ENCODE measurements at regions not wholly inside any gene's neighbourhood (a gene's known extent, or its start where the extent isn't known, plus 50 kb on each side); places are given as distances from the start of the nearest gene placed in this dataset.

- no peak for DNase-seq
Observed at GRCh38 chr21:17979763-17980162, 160.6 kb upstream of the C21orf91 start.

- no peak for DNase-seq
Observed at GRCh38 chr21:17978895-17979294, 159.7 kb upstream of the C21orf91 start.

DNA sequence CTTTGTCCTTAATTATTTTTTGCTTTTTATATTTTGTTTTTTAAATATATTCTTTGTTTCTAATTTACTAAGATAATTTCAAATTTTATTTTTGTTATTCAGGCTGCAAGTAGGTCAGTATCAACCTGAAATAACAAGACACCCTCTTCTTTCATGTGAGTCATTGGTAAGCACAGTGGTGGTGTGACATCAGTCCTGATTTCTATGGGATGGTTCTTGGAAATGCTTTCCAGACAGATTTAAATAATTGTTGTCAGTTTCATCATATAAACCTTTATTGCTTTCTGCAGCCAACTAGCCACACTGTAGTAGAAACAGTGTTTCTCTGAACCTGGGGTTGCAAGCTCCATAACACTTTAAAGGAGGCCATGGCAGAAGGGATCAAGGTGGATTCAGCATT lies 157.5 kb upstream of the C21orf91 start:
- DNase-seq, result no peak

- no peak for DNase-seq
Observed at GRCh38 chr21:17976139-17976538, 157.0 kb upstream of the C21orf91 start.

- no peak for DNase-seq
Observed at GRCh38 chr21:17967319-17967718, 148.2 kb upstream of the C21orf91 start.

GRCh38 chr21:17964716-17965115 lies 145.6 kb upstream of the C21orf91 start:
- no peak for DNase-seq

DNA sequence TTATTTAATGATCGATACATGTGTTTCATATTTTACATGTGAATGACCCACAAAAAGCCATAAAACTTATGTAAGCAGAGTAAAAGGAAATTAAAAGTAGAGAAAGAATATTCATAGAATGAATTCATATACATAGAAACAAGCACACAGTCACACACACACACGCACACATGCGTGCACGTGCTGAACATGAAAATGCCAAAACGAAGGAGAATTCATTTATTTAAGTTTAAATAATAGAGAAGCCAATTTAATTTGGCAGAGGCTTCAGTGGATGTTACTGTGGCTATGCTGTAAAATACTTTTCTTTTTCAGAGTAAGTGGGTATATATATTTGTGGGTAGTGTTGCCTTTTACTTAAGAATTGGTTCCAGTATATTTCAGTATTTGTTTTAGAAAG lies 145.0 kb upstream of the C21orf91 start:
- DNase-seq, result no peak

DNA sequence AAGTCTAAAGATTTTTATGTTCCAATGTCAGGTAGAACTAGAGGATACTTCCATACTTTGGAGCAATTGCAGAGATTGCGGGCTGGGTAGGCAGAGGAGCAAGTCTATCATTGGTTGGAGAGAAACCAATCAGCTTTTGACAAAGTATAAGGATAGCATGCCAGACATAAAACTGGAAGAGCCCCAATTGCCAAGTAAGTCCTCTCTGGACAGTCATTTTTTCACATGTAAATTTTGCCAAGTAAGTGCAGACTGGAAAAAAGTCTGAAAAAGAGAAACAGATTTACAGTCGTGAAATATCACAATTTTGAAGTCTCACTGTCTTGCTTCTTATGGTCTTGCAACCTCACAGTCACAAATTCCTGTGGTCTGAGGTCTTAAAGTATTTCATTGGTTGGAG lies 131.4 kb upstream of the C21orf91 start:
- no peak for DNase-seq

DNA sequence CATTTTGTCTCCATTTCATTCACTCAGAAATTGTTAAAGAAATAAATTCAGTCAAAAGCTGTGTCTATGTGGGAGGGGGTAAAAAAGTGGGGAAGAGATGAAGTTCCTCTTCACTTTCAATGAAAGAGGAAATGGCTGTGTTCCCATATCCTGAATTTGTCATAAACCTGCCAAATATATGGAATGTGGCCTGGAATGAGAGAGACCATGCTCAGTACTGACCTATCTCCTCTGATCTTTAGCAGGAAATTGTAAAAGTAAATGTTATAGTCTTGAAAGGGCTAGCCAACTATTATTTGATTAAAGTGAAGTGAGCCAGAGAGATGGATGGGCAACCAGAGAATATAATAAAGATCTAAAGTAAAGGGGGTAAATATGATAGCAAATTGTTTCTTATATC lies 130.3 kb upstream of the C21orf91 start:
- peak; percentile 34 for DNase-seq

DNA sequence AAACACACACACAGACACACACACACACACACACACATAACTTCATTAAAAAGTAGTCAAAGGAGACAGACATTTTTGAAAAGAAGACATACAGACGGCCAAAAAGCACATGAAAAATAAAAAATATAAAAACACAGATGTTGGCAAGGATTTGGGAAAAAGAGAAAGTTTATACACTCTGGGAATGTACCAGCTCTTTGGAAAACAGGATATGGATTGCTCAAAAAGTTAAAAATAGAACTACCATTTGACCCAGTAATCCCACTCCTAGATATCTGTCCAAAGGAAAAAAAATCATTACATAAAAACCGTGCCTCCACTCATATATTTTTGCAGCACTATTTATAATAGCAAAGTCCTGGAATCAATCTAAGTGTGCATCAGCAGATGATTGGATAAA lies 128.4 kb upstream of the C21orf91 start:
- DNase-seq, result no peak

GRCh38 chr21:17931080-17931479 lies 111.9 kb upstream of the C21orf91 start:
- DNase-seq, result no peak

GRCh38 chr21:17930093-17930492 lies 110.9 kb upstream of the C21orf91 start:
- DNase-seq, result no peak

DNA sequence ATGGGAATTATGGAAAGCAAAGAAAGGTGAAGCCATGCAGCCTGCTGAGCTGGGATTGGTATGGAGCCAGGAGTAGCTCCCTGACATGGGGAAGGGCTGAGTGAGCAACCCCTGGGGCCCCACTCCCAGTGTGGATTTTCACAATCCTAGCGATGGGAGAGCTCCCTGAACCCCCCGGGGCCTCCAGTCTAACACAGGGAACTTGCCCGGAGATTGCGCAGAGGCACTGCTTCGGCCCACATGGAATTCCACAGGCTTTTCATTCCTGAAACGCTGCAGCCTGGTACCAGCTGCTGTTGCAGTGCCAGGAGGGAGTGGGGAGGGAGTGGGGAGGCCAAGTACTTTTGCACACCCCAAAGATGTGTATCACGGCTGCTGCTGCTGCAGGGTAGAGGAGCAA lies 110.4 kb upstream of the C21orf91 start:
- DNase-seq, result no peak

GRCh38 chr21:17925899-17926298 lies 106.7 kb upstream of the C21orf91 start:
- peak; percentile 35 for DNase-seq

GRCh38 chr21:17925000-17925610 lies 105.9 kb upstream of the C21orf91 start:
- peak; percentile 44 for DNase-seq

GRCh38 chr21:17921579-17922530 lies 102.7 kb upstream of the C21orf91 start:
- DNase-seq, result no peak

GRCh38 chr21:17915976-17916375 lies 96.8 kb upstream of the C21orf91 start:
- DNase-seq, result no peak

GRCh38 chr21:17911628-17912027 lies 92.5 kb upstream of the C21orf91 start:
- no peak for DNase-seq

GRCh38 chr21:17903929-17904639 lies 84.9 kb upstream of the C21orf91 start:
- DNase-seq, result no peak

DNA sequence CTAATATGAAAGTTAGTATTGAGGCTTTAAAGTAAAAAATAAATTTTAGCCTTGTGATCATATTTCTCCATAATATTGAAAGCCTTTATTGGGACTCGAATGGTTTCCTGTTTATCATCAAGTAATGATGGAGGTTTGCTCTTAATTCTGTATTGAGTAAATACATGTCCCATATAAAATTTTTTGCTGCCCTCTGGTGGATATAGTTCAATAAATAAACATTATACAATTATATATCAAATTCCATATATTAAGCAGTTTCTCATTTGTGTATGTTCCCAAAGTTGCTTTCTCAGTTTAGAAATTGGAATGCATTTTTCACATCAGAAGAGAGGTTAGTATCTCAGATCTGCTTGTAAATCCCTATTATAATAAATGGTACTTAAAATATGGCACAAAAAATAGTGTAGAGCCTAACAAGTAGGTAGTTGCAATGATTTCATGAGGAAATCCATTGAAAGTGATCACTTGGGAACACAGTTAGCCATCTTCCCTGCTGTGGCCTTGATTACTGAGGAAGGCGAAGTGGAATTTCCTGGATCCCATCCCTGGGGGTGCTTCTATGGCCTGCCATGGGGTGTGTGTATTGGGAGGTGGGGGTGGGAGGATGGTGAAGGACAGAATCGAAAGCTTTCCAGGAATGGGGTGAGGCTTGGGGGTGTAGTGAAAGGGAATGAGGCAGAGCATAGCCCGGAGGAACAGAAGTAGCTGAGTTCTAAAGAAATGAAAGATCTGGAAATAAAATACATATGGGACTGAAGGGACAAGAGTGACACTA lies 84.1 kb upstream of the C21orf91 start:
- DNase-seq, result peak; percentile 37

GRCh38 chr21:17901458-17902079 lies 82.4 kb upstream of the C21orf91 start:
- no peak for DNase-seq

GRCh38 chr21:17900990-17901385 lies 81.8 kb upstream of the C21orf91 start:
- no peak for DNase-seq
